GM18520 (cell line): ENCODE measurements at regions not wholly inside any gene's neighbourhood (a gene's known extent, or its start where the extent isn't known, plus 50 kb on each side); places are given as distances from the start of the nearest gene placed in this dataset.
"Not testable (repeated sequence)": the region's sequence is repeated elsewhere in the genome, so short reads cannot be mapped to it uniquely, and the experiment has no call there.

ENCODE experiments used
- ATAC-seq: cut with Tn5 transposase; IDR thresholded peaks from one replicate; pipeline ENCODE4 v1.9.1; 2021; ENCODE audit not compliant: unreplicated experiment

DNA sequence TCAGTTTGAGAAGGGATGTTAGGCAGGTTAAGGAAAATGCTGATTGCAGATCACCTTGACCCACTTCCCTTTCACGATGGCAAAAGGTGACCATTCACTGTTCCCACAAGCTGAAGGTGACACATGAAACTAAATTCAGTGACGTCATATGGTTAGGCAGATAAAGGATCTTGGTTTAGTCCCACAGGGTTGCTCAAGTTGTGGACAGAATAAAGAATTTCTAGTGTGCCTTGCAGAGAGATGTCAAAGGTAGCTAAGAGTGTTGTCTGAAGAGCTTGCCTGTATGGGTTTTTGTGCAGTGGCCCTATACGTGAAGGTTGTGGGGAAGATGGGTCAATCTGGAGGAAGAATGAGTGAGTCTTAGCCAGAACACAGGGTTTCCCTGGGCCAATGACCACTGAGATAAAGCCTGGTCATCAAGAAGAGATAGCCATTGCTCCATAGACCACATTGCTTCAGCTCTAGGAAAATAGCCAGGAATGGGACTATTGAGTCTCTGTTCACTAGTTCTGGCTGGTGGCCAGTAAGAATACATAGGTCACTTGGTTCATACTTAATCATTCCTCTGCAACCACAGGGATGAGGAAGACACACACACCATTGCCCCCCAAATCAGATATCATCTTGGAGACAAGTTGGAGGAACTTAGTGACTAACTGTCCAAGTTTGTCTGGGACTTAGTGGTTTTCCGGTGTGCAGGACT lies 148.5 kb upstream of the ATXN1 start:
- ATAC-seq, result no peak

DNA sequence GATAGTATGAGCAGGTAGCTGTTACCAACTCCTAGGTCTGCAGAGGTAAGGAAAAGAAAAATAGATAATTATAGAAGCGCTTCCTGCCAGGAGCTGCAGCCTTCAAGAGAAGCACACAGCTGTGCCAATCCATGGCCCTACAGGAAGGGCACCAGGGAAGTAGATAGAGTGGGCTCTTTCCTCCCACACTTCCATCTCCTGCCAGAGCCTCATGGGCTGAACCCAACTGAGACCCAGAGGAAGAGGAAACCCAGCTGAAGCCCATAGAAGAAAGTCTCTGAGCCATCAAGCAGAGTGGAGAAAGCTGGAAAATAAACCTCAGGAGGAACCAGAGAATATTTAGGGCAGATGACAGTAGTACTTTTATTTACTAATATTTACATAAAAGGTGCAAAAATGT lies 146.7 kb upstream of the ATXN1 start:
- ATAC-seq, result no peak

GRCh38 chr6:16904957-16905356 lies 143.7 kb upstream of the ATXN1 start:
- no peak for ATAC-seq

DNA sequence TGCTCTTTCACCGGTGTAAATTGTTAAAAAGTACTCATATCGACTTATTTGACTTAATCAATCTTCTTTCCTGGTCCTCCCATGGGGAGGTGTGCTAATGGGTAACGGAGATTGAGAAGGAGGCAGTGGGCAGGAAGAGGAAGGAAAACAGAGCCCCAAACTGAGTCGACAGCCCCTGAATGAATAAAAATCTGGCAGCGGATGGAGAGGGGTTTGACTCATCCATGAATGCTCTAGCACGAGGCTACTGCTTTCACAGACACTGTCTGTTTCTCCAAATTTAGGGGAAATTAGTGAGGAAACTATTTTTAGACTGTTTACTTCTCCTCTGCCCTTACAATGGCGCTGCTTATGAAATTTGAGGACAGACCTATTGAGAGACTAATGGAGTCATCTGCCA lies 142.2 kb upstream of the ATXN1 start:
- ATAC-seq, result no peak

- no peak for ATAC-seq
These were observed 141.2 kb upstream of the ATXN1 start for GRCh38 chr6:16902502-16902901.

GRCh38 chr6:16901782-16902181 lies 140.5 kb upstream of the ATXN1 start:
- no peak for ATAC-seq

DNA sequence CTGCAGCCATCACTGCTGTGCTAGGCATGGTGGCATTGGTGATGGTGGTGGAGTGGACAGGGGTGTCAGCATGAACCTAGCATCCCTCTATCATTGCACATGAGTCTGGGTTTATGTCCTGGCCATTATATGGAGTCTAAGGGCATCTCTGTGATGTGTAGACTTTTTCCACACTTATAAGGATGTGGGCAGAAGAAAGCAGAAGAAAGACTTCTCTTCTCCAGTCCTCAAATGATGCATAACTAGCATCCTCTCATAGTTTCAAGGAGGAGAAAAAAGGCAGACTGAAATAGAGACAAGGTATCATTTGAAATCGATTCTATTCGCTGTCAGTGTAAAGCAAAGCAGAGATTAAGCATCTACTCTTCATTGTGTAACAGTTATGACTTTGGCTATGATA lies 140.0 kb upstream of the ATXN1 start:
- no peak for ATAC-seq

DNA sequence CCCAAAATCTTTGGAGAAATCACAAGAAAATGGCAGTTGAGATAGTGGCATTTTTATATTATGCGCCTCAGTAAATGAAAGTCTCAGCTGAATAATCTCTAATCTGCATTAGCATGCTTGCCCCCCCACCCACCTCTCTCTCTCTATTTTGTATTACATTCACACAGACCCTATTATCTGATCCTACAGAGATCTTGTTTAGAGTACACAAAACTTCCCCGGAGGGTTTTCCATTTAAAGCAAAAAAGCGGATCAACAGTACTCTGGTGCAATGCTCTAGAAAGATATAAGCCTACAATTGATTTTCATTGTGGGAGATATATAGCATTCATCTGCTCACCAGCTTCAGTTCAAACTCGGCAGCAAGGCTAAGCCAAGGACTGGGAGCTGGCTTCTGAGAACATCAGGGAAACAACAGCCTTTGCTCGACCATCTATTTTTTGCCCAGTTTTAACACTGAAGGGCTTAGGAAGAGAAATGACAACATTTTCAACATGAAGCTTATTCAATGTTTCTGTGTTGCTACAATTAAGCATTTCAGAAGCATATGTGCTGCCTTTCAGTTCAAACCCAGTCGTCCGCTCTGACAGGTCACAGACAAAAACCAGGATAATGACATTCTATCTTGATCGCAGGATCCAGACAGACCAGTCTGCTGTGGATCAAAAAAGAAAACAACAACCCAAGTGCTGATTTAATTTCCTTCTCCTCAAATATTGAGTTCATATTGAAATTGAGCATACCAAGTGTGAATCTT lies 137.6 kb upstream of the ATXN1 start:
- no peak for ATAC-seq

- ATAC-seq, result no peak
These were observed 136.4 kb upstream of the ATXN1 start for GRCh38 chr6:16897669-16898068.

GRCh38 chr6:16894301-16894700 lies 133.0 kb upstream of the ATXN1 start:
- ATAC-seq, result no peak

DNA sequence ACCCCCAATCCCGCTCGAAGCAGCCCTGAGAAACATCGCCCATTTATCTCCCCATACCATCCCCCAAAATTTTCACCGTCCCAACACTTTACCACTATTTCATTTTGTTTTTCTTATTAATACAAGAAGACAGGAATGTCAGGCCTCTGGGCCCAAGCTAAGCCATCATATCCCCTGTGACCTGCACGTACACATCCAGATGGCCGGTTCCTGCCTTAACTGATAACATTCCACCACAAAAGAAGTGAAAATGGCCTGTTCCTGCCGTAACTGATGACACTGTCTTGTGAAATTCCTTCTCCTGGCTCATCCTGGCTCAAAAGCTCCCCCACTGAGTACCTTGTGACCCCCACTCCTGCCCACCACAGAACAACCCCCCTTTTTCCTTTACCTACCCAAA lies 129.8 kb upstream of the ATXN1 start:
- ATAC-seq, result not testable (repeated sequence)

DNA sequence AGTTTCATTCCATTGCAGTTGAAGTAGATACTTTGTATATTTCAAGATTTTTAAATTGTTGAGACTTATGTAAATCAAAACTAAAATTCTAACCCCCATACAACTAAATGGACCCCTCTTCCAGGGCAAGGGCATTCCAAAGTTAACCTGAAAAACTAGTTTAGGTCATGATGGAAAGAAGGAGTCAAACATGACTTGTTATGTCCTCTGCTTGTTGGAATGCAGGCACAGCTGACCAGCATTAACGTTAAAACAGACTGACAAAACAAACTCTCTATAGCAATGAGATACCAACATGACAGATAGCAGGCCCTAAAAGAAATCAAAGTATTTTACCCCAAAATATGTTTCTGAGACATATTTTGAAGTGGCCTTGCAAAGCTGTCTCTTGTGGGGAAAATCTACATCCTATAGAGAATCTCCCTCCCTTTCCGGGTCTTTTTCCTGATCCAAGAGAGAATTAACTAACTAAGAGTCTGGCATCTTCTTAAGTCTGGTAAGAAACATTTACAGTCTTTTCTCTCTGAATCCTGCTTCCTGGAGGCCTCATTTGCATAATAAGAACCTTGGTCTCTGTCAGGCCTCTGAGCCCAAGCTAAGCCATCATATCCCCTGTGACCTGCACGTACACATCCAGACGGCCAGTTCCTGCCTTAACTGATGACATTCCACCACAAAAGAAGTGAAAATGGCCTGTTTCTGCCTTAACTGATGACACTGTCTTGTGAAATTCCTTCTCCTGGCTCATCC lies 124.3 kb upstream of the ATXN1 start:
- ATAC-seq, result no peak

DNA sequence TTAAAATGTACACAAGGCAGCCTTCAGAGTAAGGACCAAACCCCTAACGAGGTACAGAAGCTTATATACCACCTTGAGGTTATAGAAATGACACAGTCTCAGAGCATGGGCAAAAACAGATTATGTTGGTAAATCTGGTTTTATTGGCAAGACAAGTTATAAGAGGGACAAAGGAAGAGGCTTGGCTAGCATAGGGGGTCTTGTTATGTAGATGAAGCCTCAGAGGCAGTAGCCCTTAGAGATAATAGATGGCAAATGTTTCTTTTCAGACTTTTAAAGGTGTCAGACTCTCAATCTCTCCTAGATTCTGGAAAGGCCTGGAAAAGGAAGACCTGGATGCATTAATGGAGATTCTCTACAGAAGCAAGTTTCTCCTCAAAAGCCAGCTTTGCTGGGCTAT lies 123.3 kb upstream of the ATXN1 start:
- no peak for ATAC-seq

DNA sequence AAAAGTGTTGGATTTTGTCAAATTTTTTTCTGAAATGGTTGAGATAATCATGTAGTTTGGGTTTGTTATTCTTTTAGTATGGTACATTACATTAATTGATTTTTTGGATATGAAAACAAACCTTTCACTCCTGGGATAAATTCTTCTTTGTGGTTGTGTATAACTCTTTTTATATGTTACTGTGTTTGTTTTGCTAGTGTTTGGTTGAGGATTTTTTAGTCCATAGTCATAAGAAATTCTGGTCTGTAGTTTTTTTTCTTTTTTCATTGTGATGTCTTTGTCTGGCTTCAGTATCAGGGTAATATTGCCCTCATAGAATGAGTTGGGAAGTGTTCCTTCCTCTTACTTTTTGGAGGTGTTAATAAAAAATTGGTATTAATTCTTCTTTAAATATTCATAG lies 122.2 kb upstream of the ATXN1 start:
- no peak for ATAC-seq

- ATAC-seq, result no peak
These were observed 121.0 kb upstream of the ATXN1 start for GRCh38 chr6:16882230-16882629.

DNA sequence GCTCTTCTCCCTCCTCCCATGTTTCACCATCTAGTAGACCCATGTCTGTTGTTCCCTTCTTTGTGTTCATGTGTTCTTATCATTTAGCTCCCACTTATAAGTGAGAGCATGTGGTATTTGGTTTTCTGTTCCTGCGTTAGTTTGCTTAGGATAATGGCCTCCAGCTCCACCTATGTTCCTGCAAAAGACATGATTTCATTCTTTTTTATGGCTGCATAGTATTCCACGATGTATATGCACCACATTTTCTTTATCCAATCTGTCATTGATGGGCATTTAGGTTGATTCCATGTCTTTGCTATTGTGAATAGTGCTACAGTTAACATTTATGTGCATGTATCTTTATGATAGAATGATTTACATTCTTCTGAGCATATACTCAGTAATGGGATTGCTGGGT lies 115.6 kb upstream of the ATXN1 start:
- ATAC-seq, result not testable (repeated sequence)

- ATAC-seq, result no peak
These were observed 114.9 kb upstream of the ATXN1 start for GRCh38 chr6:16876201-16876600.

DNA sequence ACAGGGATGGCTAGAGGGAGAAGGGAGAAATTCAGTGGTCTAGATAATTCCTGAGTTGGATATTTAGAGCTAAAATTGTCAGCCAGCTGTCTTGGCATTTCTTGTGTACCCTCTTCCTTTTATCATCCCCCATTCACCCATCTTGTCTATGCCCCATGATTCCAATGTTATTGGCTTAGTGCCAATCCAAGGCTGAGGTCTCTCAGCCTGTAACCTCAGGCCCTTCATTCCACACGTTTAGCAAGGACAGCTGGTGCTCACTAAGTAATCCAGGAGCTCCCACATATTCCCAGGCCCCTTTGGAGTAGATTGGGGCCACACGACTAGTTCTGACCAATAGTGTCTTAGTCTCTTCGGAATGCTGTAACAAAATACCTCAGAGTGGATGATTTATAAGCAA lies 112.4 kb upstream of the ATXN1 start:
- no peak for ATAC-seq

DNA sequence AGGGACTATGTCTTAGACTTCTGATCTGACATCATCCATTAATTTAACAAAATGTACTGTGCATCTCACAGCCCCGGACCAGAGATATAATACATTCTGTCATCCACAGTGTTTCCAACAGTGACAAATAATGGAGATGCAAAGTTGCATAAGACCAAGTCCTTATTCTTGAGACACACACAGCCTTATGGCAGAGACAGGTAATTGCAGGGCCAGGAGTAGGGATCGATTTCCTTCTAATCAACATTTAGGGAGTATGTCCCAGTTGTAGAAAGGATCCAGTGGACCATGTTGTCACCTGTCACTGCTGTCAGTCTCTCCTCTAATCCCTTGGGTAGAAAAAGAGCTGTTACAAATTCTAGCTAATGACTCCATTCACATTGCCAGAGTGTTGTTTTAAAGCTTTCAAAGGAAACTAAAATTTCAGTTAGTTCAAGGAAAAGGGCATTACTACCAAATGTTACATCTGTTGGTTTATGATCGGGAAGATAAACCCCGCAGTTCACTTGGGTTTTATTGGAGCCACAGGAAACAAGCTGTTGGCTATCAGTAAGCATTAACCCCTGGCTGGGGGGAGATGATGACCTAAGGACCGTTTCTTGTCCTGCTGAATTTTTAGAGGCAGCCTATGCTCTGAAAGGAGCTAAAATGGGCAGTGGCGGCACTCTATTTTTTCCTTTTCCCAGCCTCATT lies 111.4 kb upstream of the ATXN1 start:
- ATAC-seq, result no peak

DNA sequence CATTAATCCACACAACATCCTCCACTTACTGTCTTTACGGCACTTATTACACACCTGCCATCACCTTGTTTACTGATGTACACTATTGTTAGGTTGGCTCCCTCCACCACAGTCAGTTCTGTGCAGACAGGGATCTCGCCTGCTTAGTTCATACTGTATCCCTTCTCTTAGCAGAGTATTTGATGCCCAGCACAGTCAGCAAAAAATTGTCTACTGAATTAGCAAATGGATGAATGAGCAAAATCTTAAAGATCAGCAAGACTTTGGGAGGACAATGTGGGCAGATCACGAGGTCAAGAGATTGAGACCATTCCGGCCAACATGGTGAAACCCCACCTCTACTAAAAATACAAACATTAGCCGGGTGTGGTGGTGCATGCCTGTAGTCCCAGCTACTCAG lies 109.8 kb upstream of the ATXN1 start:
- ATAC-seq, result no peak

DNA sequence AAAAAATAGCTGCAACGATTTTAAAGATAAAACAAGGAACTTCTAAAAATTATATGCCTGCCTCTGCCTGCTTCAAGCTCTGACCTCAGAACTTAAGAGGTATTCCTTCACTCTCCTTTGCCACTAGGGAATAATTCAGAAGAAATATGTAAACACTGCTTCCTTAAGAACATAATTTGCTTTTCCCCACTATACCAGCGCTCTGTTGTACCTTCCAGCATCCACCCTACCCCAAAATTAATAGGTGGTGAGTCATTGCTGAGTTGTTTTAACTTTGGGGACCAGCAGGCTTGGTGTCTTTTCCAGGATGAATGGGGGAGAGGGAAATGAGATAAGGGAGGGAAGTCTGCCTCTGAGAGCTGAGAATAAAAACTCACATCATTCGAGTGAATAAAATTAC lies 107.7 kb upstream of the ATXN1 start:
- ATAC-seq, result no peak
